Erythroblast (primary cell): ENCODE measurements at regions not wholly inside any gene's neighbourhood (a gene's known extent, or its start where the extent isn't known, plus 50 kb on each side); places are given as distances from the start of the nearest gene placed in this dataset.
"Not testable (repeated sequence)": the region's sequence is repeated elsewhere in the genome, so short reads cannot be mapped to it uniquely, and the experiment has no call there.

Experiments
- DNase-seq, 2 experiments: peaks; one replicate each; lab custom pipeline; 2025; lab: John Stamatoyannopoulos, UW
- GATA1 ChIP-seq: IDR thresholded peaks from 2 replicates; pipeline ENCODE4 v1.6.1; 2011; ENCODE audit warnings: low read depth, mild to moderate bottlenecking, control low read depth, low read length, moderate library complexity
- POLR2A ChIP-seq: IDR thresholded peaks from 2 replicates; pipeline ENCODE4 v1.6.1; 2011; ENCODE audit warnings: mild to moderate bottlenecking, low read length

DNA sequence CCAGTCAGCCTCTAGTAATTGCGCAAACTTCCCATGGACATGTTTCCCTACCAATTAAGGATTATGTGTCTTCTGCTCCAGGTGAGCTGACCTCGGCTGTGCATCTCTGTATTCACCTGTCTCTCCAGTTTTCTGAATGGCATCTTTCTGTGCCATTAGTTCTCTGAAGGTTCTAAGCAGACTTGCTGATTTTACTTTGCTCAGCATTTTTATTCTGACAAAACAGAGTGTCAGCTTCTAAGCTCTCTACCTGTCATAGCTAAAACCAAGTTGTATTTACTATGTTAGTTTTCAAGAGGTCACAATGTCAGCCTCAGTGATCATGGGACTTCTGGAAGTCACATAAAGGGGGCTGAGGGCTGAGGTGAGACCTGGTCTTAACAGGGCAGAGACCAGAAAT is 116.0 kb upstream of the HSFY2 start:
- DNase-seq: no peak
- no peak for TF ChIP-seq GATA1
- no peak for TF ChIP-seq POLR2A

DNA sequence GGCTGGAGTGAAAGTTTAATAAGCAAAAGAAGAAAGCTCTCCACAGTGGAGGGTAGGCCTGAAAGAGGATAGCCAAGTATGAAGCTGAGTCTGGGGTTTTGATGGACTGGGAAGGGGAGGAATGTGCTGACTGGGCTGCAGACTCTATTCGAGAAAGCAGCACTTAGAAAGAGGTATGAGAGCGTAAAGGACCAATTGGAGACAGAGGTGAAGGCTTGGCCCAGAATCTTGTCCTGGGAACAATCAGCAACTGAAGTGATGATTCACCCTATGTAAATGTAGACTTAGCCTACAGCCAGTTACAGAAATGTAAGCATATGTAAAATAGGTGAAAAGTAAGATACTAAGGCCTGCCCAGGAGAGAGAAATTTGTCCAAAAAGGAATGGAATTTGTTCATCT is 111.2 kb upstream of the HSFY2 start:
- no peak for DNase-seq
- TF ChIP-seq POLR2A (no peak), GATA1 (no peak)

DNA sequence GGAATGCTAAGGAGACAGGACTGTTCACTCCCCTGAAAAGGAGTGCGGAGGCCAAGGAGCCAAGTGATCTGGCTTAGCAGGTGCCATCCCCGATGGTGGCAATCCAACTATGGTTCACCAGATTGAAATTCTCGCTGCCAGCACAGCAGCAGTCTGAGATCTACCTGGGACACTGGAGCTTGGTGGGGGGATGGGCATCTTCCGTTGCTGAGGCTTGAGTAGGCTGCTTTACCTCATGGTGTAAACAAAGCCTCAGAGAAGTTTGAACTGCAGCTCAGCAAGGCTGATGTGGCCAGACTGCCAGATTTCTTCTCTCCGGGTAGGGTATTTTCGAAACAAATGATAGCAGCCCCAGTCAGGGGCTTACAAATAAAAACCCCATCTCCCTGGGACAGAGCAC is 95.6 kb upstream of the HSFY2 start:
- not testable (repeated sequence) for DNase-seq

DNA sequence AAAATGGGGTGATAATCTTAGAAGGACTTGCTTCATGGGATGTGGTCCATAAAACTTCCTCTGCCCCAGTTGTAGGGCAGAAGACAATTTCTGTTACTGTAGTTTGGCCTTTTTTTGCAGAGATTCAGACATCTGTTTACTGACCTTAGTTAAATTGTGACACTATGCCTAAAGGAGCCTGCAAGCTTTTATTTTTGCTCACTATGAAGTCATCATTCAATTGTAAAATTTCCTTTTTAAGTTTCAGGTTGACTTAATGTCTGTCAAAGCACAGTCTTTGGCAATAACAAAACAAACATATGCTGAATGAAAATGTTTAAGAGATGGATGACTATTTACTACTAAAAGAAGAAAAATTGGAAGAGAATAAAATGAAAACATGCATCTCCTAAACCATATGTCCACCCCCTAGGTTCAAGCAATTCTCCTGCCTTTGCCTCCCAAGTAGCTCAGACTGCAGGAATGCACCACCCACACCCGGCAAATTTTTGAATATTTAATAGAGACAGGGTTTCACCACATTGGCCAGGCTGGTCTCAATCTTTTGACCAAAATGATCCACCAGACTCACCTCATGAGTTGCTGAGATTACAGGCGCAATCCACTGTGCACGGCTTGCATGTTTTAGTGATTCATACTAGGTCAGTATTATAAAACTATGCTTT is 93.5 kb upstream of the HSFY2 start:
- not testable (repeated sequence) for DNase-seq

DNA sequence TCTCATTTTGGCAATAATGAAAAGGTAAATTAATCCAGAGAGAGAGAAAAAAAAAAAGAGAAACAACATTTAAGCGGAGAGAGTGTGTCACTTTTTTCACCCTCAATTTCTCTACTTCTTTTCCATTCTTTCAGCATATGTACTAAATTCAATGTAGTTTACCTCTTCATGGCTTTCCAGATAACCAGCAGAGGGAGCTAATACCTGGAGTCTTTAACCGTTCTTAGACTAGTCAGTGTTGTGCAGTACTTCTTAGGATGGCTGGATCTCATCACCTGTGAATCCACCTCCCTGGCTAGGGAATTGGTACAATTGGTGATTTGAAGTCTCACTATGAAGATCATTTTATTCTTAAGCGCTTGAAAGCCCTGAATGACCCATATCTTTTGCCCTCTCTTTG is 87.3 kb upstream of the HSFY2 start:
- DNase-seq: not testable (repeated sequence)

DNA sequence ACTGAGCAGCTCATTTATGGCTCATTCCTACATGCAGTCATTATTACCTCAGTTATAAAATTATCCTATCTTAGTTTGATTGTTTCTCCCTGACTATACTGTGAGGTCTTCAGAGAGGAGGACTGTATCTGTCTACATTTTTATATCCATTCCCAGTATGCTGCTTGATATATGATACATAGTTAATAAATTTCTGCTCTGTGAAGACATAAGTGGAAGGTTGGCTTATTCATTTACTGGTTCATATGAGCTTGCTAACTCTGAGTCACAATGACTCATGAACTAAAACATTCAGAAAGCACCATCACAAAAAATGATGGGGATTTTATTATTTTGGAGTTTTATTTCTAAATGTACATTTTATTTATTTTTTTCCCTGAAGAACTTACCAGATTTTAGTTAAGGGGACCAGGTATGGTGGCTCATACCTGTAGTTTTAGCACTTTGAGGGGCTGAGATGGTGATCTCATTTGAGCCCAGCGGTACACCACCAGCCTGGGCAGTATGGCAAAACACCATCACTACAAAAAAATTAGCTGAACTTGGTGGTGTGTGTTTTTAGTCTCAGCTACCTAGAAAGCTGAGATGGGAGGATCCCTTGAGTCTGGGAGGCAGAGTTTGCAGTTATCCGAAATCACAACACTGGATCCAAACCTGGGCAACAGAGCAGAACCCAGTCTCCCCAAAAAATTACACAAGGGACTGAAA is 85.1 kb upstream of the HSFY2 start:
- not testable (repeated sequence) for DNase-seq

DNA sequence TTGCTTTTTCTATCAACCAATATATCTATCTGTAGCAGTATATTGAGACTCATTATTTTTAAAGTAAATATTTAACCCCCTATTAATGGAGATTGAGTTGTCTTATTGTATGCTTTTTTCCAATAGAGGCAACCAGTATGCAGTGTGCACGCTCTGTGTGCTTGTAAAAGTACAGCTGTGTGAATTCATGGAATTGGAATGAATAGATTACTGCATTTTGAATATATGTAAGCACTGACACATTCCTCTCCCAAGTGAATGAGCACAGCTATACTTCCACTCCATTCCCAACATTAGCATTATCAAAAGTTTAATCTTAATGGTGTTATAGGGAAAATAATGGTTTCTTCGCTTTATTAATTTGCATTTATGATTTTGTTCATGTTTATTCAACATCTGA is 81.6 kb upstream of the HSFY2 start:
- DNase-seq: not testable (repeated sequence)

DNA sequence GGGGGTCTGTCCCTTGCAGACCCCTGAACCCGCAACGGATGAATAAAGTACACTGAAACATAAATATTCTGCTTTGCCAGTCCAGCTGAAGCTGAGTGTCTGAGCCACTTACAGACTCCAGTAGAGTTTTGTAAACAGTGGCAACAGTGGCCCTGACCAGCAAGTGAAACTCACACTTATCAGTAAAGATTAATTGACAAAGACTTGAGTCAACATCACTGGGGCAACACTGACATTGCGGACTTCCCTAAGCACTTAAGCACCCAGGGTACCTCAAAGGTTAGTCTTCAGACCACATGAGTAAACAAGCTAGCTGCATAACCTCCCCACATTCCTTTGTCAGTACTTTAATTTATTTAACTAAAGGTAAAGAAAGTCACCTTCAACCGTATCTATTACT is 79.8 kb upstream of the HSFY2 start:
- not testable (repeated sequence) for DNase-seq

DNA sequence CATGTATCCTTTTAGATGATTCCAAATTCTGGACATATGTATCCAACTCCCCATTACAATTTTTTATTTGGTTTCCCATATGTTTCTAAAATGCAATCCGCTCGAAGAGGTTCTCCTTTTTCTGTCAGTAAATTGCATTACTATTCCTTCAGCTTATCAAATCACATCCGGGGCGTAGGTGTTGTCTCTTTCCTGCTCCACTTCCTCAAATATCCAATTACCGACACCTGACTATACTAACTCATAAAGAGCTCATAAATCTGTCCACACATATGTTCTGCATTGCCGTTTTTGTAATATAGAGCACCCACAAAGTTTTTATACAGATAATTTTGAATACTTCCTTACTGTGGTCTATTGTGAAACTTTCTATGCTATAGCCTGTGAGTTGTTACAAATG is 63.1 kb upstream of the HSFY2 start:
- not testable (repeated sequence) for DNase-seq
